Fibroblast of the aortic adventitia (primary cell): ENCODE measurements at regions not wholly inside any gene's neighbourhood (a gene's known extent, or its start where the extent isn't known, plus 50 kb on each side); places are given as distances from the start of the nearest gene placed in this dataset.

Source experiments
- DNase-seq: peaks from one replicate; pipeline ENCODE4 v3.0.0-alpha.2; 2010; ENCODE audit warnings: low read depth
- H3K4me3 ChIP-seq: 2 replicates; pipeline ENCODE4 v1.5.1; 2011; ENCODE audit warnings: low read depth, mild to moderate bottlenecking, control low read depth, low read length, moderate library complexity
- CTCF ChIP-seq: IDR thresholded peaks from 2 replicates; pipeline ENCODE4 v1.5.1; 2011; ENCODE audit warnings: mild to moderate bottlenecking, low read length, control low read depth, inconsistent platforms; ENCODE audit not compliant: insufficient read depth

DNA sequence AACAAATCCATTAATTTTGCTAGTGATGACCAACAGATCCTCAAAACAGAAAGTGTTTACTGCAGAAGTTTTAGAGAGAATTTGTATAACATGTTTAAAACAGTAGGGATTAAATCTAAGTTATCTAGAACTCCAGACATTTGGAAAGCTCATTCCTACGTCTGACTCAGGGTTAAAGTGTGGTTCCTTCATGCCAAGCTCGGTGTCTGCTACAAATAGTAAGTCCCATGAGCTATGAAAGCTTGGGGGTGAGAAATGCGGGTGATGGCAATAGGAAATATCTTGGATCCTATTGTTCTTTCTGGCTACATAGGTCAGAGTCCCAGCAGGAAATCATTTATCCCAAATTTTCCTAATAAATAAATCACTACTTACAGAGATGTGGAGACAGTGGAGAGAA is 867.1 kb downstream of the UQCRFS1 start:
- peak; percentile 59 for DNase-seq
- no peak for TF ChIP-seq CTCF
- no peak overlapping the region for H3K4me3 ChIP-seq

DNA sequence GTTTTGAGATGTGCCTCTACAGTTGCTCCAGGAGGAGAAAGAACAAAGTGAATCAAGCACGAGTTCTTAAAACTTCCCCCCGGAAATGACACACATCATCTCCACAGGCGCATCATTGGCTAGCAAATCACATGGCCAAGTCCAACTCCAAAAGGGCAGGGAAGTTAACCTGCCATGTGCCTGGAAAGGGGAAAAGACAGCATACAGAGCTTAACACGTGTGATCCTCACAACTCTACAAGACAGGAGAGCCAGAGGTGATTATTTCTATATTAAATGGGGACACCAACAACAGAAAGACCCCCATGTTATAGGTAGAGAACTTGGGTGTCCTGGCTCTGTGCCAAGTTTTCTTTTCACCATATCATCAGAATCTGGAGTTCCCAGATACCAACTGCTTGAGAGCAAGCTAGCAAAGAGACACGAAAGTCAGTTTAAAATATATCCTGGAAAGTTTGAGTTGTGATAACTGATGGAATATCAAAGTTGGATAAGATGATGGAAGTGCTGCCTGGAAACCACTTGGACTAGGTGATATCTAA is 871.1 kb downstream of the UQCRFS1 start:
- no peak for DNase-seq
- no peak for TF ChIP-seq CTCF

GRCh38 chr19:28334419-28334818 is 878.5 kb downstream of the UQCRFS1 start:
- H3K4me3 ChIP-seq: no peak overlapping the region
- TF ChIP-seq CTCF: no peak
- no peak for DNase-seq

More for the DNA sequence above, 871.1 kb downstream of the UQCRFS1 start:
- no peak overlapping the region for H3K4me3 ChIP-seq

DNA sequence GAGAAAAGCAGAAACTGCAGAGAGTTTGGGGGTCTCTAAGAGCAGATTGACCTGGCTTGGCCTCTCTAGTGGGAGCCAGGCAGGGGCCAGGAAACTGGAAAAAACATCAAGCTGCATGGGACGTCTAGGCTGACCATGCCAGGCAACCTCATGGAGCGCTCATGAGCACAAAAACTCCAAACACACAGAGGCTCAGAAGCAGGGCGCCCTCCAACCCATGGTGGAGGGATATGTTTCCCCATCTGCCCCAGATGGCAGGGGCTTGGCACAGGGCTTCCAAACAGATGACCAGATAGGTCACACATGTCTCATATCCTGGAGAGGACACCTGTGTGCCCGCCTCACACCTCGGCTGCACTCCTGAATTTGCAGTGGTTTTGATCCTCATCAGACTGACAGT is 879.0 kb downstream of the UQCRFS1 start:
- H3K4me3 ChIP-seq: no peak overlapping the region
- no peak for TF ChIP-seq CTCF
- no peak for DNase-seq

- TF ChIP-seq CTCF: no peak
These were observed 880.1 kb downstream of the UQCRFS1 start for GRCh38 chr19:28332886-28333285.

GRCh38 chr19:28332351-28332750 is 880.6 kb downstream of the UQCRFS1 start:
- H3K4me3 ChIP-seq: no peak overlapping the region
- DNase-seq: no peak
- TF ChIP-seq CTCF: no peak

More at GRCh38 chr19:28332886-28333285, 880.1 kb downstream of the UQCRFS1 start:
- H3K4me3 ChIP-seq: no peak overlapping the region
- DNase-seq: no peak

- no peak for DNase-seq
- no peak for TF ChIP-seq CTCF
- no peak overlapping the region for H3K4me3 ChIP-seq
These were observed 881.4 kb downstream of the UQCRFS1 start for GRCh38 chr19:28331596-28331995.
